OCI-LY3 (cell line): ENCODE measurements at regions not wholly inside any gene's neighbourhood (a gene's known extent, or its start where the extent isn't known, plus 50 kb on each side); places are given as distances from the start of the nearest gene placed in this dataset.

Experiments
- CTCF ChIP-seq: fragments of 200-600, 300-600 bp; sonication (generic); IDR thresholded peaks from 2 replicates; pipeline ENCODE4 v1.5.1; 2014; ENCODE audit warnings: antibody characterized with exemption, low read length, low read depth
- EZH2phosphoT487 ChIP-seq: fragments of 200-600 bp; shearing (Covaris generic); IDR thresholded peaks from 2 replicates; pipeline ENCODE4 v1.6.1; 2018; ENCODE audit warnings: antibody characterized with exemption, mixed run types, low read depth

GRCh38 chr5:26181582-26181981 lies 856.8 kb downstream of the CDH9 start:
- TF ChIP-seq CTCF (no peak), EZH2phosphoT487 (no peak)
